DMS153 treated with DMSO at 0.1 percent for 48 hours (cell line): ENCODE measurements at regions not wholly inside any gene's neighbourhood (a gene's known extent, or its start where the extent isn't known, plus 50 kb on each side); places are given as distances from the start of the nearest gene placed in this dataset.
"Not testable (repeated sequence)": the region's sequence is repeated elsewhere in the genome, so short reads cannot be mapped to it uniquely, and the experiment has no call there.

Experiments used
- DNase-seq: peaks from one replicate; lab custom pipeline; 2025; ENCODE audit not compliant: unreplicated experiment; lab: John Stamatoyannopoulos, UW

DNA sequence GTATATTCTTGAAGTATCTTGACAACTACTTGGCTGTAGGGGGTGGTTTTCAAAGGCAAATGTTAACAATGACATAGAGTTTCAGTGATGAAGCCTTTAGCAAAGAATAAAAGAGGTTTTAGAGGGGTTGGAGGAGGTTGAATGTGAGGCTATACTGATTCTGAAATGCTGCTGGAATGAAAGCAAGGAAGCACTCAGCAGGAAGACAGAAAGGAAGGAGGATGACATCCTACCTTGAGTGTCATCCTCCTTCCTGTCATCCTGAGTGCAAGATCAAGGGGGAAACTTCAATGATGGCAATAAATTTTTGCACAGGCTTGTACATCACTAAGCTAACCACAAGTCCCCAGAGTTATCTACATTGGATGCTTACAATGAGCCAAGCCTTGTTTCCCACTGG, 120.5 kb downstream of the APIP start:
- DNase-seq: no peak

DNA sequence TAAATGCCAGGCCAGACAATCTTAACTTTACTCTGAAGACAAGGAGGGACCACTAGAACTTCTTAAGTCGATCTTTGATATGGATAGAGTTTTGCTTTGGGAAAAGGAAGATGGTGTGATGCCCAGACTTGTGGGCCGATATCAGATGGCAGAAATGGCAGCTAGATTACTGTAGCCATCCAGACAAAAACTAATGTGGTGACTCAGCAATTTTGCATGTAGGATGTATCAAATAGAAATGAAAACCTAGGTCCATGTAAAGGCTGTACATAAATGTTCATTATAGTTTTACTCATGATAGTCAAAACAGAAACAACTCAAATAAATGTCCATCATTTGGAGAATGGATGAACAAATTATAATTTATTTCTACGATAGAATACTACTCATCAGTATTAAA, 121.5 kb downstream of the APIP start:
- no peak for DNase-seq

DNA sequence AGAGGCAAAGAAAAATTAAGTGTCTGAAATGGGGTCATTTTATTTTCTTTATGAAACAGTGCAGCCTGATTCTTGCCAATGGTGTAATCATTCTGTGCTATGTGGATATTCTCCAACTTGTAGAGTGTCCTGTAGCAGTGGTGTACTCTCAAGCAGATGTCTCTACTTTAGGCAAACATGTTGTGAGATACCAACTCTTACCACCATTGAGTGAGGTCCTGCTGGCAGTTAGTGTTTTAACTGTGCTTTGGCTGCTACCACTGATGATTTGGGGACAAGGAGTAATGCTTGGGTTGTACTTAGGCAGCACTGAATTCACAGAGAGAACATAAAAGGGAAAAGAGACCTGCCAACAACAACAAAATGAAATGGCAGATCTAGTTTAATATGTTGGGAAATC, 122.5 kb downstream of the APIP start:
- no peak for DNase-seq

DNA sequence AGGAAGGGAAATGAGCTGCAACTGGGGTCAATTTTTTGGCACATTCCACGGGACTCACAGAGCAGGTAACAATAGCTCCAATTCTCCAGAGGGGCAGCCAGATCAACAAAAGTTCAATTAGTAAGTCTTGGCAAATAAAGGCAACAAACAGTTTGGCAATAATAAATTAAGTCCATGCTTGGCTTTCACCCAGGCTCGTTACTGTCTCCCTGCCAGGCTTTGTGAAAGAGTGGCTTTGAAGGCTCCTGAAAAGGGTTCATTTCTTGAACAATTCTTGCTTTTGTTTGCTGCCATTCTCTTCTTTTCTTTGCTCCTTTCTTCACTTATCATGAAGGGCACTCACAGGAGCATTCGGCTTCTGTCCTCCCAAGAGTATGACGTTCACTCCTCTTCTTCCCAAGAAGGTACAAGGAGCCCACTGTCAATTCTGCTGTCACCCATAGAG, 123.3 kb downstream of the APIP start:
- DNase-seq: no peak

DNA sequence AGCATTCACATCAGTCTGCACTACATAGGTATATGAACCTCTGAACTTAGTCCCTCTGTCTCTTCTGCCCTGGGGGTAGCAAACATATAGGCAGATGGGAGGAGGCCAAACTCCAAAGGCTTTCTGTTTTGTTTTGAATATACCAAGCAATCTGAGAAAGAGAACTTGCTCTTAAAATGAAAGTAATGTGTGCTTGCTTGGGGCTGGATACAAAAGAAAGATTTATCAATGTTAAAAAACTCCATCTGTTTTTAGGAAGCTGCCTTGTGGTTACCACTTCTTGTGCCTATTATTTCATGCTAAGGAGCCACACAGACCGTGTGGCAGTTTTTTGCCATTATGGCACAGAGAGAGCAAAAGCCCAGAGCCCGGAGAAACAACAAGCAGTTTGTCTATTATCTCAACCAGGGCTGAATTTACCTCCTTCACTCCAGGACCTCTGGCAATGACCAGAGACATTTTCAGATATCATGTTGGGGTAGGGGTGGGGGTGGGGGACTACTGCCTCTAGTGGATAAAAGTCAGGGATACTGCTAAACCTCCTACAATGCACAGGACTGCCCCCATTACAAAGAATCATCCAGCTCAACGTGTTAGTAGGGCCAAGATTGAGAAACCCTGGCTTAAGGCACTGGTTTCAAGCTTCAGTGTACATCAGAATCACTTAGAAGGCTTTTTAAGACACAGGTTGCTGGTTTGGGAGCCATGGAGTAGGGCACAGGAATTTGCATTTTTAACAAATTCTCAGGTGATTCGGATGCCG, 124.2 kb downstream of the APIP start:
- DNase-seq: no peak

DNA sequence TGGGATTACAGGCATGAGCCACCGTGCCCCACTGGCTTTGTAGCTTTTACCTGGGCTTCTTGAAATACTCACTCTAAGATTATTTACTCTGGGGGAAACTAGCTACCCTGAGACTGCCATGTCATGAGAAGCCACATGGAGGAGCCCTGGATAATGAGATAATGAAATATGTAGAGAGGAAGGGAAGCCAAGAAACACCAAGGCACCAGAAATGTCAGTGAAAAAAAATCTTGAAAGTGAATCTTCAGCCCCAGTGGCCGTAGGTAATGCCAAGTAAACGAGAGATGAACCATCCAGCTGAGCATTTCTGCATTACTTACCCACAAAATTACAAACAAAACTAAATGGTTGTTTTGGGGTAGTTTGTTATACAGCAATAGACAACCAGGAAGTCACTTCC, 125.6 kb downstream of the APIP start:
- DNase-seq: no peak

DNA sequence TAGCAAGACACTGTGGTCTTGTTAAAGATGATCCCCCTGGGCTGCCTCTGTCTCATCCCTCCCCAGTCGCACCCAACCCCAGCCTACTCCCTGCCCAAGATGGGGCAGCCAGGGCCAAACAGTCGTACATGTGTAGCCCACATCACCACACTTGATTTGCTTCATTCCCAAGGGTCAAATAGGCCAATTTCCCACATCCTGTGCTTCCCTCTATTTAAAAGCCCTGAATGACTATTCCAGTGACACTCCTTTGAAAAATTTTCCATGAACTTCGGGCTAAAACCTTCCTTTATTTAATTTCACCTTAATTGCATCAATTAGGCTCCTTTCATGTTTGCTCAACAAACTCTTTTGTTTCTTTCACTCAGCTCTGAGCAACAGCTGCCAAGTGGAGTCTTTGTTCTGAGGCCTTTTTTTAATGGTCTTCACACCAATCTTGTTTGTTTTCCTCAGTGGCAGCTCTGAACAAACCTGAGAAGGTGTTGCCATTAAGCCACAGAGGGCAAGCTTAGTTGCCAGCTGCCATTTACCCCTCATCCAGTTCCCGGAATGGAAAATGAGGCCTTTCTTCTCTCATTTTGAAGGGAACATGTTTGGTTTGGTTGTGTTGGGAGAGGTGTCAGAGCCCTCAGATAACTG, 126.9 kb downstream of the APIP start:
- no peak for DNase-seq

DNA sequence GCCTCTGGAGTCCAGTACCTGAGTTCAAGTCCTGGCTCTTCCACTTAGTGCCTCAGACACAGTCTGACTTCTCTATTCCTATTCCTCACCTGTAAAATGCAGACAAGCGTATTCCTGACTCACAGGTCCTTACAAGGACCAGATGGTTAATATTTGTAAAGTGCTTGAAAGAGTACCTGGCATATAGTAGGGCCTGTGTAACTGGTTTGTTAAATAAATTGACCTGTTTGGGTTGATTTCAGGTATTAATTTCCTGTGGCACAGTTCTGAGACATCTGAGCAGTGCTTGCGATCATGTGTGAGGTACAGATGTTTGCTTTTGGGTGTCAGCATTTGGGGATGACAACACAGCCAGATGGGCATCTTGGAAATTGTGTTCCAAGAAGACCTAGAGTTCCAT, 127.5 kb downstream of the APIP start:
- no peak for DNase-seq

DNA sequence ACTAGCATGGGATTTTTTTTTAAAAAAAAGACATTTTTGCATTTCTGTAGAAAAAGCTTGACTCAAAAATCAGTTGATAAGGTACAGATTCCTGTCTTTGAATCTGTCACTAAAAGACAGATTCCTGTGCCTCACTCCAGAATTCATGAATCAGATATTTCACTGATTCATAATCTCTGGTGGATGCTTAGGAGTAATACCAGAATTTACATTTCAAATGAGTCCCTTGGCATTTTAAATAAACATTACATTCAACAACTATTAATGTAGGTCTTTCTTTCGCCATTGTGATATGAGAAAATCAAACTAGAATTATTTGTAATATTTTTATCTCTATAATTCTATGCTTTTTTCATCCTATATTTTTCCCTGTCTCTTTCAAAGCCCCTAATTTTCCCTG, 128.3 kb downstream of the APIP start:
- DNase-seq: no peak

DNA sequence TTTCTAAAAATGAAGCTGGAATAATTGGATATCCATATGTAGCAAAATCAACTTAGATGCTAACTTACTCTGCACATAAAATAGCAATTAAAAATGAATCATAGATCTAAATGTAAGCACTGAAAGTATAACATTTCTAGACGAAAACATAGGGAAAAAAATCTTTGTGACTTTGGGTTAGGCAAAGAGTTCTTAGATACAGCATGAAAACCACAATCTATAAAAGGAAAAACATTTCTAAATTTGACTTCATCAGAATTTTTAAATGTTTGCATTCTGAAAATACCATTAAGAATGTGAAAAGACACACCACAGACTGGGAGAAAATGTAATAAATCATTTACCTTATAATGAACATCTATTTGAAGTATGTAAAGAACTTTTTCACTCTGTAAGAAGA, 128.8 kb downstream of the APIP start:
- DNase-seq: no peak

DNA sequence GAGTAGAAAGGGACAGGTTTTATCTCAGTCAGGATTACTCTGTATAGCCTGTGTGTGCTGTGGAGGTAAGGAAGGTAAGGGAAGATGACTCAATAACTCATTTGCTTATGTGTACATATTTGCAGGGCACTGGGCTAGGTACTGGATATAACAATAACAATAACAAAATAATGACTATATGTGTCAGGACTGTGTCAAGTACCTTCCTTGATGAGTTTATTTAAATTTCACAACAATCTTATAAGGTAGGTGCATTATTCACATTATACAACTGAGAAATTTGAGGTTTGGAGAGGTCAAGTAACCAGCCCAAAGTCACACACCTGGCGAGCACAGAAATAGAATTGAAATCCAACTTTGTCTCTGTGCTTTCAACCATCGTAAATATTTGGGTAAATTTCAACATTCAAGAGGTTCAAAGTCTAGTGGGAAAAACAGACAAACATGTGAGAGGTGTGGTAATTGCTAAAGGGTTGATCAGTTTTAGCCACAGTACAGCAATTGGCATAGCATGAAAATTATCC, 131.8 kb downstream of the APIP start:
- no peak for DNase-seq

DNA sequence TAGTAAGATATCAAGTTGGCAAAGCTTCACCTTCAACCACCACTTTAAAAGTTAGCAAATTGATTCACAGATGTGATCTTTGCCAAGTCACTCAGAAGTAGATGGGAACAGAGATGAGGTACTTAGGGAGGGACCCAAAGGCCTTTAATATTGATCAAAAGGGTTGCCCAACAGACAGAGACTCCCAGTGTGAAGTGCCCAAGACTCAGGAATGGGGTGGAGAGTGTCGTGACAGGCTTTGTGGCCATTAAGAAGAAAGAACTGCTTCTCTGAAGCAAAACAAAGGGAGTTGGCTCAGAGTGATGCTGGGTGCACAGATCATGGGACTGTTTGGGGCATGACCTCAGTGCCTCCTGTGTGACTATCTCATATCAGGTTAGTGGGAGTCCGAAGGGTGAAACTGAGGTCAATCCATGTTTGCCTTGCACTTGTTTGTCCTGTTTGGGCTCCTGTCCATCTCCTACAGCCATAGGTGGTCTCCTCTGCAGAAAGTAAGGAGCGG, 132.3 kb downstream of the APIP start:
- no peak for DNase-seq

DNA sequence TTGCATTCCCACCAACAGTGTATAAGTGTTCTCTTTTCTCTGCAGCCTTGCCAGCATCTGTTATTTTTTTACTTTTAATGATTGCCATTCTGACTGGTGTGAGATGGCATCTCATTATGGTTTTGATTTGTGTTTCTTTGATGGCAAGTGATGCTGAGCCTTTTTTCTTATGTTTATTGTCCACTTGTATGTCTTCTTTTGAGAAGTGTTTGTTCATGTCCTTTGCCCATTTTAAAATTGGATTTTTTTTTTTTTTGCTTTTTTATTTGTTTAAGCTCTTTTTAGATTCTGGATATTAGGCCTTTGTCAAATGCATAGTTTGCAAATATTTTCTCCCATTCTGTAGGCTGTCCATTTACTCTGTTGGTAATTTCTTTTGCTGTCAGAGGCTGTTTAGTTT, 134.4 kb downstream of the APIP start:
- not testable (repeated sequence) for DNase-seq

DNA sequence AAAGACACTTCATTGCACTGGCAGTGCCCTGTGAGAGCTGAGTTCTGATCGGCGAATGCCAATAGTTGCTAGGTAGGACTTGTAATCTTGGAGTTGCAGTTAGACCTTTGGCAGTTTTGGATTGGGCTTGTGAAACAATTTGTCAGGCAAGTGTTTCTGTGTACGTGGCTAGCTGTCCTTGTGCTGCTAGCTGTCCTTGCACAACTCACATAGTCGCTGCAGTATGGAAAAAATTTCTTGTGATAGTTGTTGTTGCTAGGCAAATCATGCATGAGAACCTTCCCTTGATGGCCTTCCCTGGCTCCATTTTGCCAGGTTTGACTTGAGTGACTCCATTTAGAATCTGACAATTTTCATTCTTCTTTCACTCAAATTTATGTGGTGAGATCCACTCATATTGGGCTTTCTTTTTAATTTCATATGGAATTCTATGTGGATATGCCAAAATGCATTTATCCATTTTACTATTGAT, 140.7 kb downstream of the APIP start:
- DNase-seq: no peak

DNA sequence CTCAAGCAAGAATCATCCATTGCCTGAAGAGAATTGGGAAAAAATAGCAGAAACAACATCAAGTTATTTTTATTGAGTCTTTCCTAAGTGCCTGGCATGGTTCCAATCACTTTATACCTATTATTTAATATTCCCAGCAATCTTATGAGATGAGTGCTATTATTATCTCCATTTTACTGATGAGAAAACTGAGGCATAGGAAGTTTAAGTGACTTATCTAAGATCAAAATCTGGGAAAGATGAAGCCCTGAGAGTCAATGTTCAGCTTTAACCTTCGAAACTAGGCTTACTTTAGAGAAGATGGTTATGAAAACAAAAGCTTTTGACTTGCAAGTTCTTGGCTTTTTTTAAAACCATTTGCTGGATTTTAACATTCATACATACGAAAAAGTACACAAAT, 141.6 kb downstream of the APIP start:
- no peak for DNase-seq

DNA sequence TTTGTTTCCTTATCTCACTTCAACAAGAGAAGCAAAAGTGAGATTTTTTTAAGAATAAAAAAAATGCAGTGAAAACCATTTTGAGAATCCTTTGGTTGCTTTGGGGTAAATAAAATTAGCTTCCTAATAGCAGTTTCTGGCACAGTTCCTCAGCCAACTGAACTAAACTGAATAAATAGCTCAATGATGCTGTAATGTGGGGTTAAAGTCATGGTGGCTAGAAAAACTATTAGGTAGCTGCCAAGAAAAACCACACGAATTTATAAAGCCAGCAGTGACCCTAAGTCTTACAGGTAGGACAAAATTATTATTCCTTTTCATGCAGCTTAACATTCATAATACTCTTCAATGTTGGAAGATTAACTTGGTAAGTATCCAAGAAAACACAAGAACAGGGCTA, 142.4 kb downstream of the APIP start:
- DNase-seq: no peak

DNA sequence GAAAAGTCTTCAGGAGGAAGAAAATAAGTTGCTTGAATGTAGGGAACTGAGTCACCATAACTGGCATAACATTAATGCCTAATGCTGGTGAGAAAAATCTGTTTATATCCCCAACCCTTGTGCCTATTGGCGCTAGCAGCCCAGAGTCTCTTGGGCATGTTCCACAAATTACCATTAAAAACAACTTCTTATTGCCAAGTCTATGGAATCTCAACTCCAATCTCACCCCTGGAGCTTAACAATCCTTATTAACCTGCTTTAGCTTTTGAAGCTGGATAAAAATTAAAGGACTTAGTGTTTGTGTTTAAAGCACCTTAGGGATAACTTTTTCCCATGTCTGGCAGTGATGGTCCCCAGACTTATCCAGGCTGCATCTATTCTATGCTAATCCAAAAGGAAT, 143.0 kb downstream of the APIP start:
- no peak for DNase-seq

DNA sequence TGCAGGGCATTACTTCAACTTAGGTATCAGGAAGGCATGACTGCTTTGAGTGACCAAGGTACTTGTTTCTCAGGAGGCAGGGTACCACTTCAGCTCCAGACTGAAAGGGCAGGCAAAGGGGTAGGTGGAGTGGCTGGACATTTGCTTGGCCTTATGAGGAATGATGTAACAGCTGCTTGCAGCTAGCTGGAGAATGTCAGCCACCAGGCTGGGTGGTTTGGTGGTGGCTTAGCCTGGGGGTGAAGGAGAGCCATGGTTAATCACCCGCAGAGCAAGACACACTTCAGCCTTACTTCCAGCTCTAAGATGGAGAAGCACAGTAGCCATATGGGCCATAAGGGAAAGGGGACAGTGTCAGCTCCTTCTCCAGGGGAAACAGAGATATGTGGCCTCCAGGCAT, 146.1 kb downstream of the APIP start:
- DNase-seq: no peak

DNA sequence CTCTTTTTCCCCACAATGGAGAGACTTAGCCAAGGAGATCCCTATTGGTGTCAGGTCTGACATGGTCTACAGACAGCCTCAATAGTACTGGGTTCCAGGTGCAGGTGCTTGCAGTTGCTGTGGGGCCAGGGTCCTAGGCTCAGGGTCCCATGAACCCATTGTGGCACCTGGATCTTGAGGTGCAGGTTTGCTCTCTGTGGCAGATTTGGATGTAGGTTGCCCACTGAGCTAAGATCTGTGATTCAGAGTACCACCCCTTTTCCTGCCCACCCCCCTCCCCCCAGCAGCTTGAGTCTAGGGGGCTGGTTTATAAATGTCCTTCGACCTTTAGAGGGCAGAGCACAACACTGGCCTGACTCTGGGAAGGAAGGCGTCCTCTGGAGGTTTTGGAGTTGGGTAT, 147.0 kb downstream of the APIP start:
- DNase-seq: no peak

DNA sequence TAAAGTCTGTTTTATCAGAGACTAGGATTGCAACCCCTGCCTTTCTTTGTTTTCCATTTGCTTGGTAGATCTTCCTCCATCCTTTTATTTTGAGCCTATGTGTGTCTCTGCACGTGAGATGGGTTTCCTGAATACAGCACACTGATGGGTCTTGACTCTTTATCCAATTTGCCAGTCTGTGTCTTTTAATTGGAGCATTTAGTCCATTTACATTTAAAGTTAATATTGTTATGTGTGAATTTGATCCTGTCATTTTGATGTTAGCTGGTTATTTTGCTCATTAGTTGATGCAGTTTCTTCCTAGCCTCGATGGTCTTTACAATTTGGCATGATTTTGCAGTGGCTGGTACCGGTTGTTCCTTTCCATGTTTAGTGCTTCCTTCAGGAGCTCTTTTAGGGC, 141.7 kb downstream of the EHF start:
- DNase-seq: not testable (repeated sequence)

DNA sequence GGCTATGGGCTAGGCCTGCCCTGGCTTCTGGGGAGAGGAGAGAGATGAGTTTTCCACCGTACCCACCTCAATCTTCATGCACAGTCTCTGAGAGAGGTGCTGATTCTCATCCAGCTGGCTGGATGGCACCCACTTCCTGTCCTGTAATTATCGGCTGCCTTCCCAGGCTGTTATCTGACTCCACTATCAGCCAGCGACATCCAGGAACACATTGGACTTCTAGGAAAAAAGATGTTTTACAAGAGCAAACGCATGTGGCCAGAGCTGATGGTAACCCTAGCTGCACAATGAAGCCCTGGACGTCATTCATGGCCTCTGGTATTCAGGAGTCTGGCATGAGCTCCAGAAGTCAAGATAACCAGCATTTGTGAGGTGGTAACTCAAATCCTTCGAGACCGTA, 137.4 kb downstream of the EHF start:
- DNase-seq: no peak

DNA sequence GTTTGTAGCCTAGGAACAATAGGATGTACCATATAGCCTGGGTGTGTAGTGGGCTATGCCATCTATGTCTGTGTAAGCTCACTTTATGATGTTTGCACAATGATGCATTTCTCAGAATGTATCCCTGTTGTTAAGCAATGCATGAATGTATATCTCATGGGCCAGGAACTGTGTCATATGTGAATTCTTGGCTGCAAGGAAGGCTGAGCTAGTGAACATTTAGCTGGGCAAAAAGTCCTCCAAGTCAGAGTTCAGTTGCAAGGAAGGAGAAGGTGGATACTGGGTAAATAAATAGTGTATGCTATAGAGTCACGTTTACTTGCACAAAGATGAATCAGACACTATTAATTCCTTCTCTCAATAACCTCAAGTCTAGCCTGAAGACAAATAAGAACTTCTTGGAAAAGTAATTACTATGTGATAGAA, 136.1 kb downstream of the EHF start:
- no peak for DNase-seq
